ENCODE measurements at regions not wholly inside any gene's neighbourhood (a gene's known extent, or its start where the extent isn't known, plus 50 kb on each side); places are given as distances from the start of the nearest gene placed in this dataset.

- no peak for TF ChIP-seq ZFX (IDR thresholded peaks at IDR 0.05; ENCODE audit: borderline replicate concordance)
- TF ChIP-seq CTCF (IDR thresholded peaks at IDR 0.05): no peak
- H3K27ac ChIP-seq: no peak overlapping the region
These were observed 182.7 kb upstream of the SEMA6A start for GRCh38 chr5:116757326-116757725.

GRCh38 chr5:116756531-116756930 is 181.9 kb upstream of the SEMA6A start:
- TF ChIP-seq CTCF (IDR thresholded peaks at IDR 0.05) (no peak), ZFX (IDR thresholded peaks at IDR 0.05; ENCODE audit: borderline replicate concordance) (no peak)
- no peak overlapping the region for H3K27ac ChIP-seq

GRCh38 chr5:116754556-116754955 is 179.9 kb upstream of the SEMA6A start:
- H3K27ac ChIP-seq: no peak overlapping the region
- no peak for TF ChIP-seq ZFX (IDR thresholded peaks at IDR 0.05; ENCODE audit: borderline replicate concordance)
- TF ChIP-seq CTCF (IDR thresholded peaks at IDR 0.05): no peak

- no peak overlapping the region for H3K27ac ChIP-seq
These were observed 177.1 kb upstream of the SEMA6A start for GRCh38 chr5:116751684-116752083.

GRCh38 chr5:116750631-116751580 is 176.3 kb upstream of the SEMA6A start:
- no peak overlapping the region for H3K27ac ChIP-seq
- no peak for TF ChIP-seq ZFX (IDR thresholded peaks at IDR 0.05; ENCODE audit: borderline replicate concordance)
- no peak for TF ChIP-seq CTCF (IDR thresholded peaks at IDR 0.05)

More at GRCh38 chr5:116751684-116752083, 177.1 kb upstream of the SEMA6A start:
- TF ChIP-seq CTCF (IDR thresholded peaks at IDR 0.05): no peak
- TF ChIP-seq ZFX (IDR thresholded peaks at IDR 0.05; ENCODE audit: borderline replicate concordance): no peak

- TF ChIP-seq CTCF (IDR thresholded peaks at IDR 0.05) (no peak), ZFX (IDR thresholded peaks at IDR 0.05; ENCODE audit: borderline replicate concordance) (no peak)
- no peak overlapping the region for H3K27ac ChIP-seq
These were observed 173.3 kb upstream of the SEMA6A start for GRCh38 chr5:116747881-116748280.

GRCh38 chr5:116746668-116747067 is 172.0 kb upstream of the SEMA6A start:
- no peak overlapping the region for H3K27ac ChIP-seq
- TF ChIP-seq ZFX (IDR thresholded peaks at IDR 0.05; ENCODE audit: borderline replicate concordance) (no peak), CTCF (IDR thresholded peaks at IDR 0.05) (no peak)

Measured in 22Rv1 (cell line).